ENCODE measurements at regions not wholly inside any gene's neighbourhood (a gene's known extent, or its start where the extent isn't known, plus 50 kb on each side); places are given as distances from the start of the nearest gene placed in this dataset.

DNA sequence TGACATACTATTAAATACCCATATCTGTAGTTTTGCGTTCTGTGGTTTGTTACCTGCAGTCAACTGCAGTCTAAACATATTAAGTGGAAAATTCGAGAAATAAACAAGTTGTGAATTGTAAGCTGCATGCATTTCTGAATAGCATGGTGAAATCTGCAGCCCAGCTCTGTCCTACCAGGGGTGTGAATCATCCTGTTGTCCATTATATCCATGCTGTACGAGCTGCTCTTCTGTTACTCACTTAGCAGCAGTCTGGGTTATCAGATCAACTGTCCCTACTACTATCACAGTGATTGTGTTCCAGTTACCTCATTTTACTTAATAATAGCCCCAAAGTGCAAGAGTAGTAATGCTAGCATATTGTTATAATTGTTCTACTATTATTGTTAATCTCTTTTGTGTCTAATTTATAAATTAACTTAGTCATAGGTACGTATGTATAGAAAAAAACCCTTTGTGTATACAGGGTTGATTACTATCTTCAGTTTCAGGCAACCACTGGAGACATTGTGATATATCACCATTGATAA lies 173.7 kb upstream of the FAT4 start:
- peak; percentile 10 for DNase-seq (ENCODE audit: low read depth)

DNA sequence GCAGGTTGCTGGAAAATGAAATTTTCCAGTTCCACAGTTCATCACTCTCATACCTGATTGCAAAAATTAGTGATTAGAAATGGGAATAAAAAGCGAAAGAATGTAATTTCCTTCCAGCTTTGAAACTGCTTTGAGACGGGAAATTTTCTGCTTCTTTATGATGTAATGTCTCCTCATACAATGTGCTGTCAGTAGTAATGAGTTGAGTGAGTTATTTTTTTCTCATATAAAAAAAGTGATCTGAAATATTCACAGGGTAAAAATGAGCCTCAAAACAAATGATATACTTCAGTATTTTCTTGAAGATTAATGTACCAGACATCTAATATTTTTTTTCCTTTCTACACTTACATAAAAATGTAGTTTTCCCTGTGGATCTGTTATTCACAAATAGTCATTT lies 179.1 kb upstream of the FAT4 start:
- no peak for DNase-seq (ENCODE audit: low read depth)

DNA sequence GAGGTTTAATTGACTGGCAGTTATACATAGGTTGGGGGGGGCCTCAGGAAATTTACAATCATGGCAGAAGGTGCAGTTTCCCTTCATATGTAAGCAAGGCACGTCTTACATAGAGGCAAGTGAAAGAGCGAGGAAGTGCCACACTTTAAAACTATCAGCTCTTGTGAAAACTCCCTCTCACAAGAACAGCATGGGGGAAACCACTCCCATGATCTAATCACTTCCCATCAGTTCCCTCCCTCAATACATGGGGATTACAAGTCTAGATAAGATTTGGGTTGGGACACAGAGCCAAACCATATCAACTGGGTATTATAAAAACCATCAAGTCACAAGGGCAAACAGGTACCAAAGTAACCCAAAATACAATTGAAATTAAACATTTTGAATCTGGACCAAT lies 182.0 kb upstream of the FAT4 start:
- no peak for DNase-seq (ENCODE audit: low read depth)

DNA sequence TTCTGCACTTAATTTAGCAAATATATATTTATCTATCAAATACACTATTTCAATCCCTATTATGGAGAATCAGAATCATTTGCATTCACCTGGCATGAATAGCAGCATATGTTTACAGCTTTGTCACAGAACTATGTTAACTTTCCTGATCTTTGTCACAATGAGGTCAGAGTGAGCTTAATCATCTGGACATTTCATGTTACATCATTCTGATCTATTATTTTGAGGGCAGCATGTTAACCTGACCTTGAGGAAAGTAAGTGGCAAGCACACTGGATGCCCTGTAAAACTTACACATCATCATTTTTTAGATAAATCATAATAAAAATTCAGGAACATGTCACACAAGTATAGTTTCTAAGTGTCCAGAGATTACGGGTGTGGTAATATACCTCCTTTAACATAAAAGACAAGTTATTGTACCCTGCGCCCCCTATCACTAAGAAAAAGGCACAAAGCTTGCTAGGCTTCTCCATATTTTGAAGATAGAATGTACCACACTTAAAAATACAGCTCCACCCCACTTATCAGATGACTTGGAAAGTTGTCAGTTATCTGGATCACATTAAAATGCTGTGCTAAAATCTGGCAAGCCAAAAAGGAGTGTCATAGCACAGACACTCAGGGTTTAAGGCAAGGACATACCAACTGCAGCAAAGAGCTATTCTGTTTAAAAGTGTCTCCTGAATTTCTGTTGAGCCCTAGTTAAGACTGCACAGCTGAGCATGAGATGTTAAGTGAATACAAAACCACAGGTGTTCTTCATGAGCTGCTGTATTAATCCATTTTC lies 182.7 kb upstream of the FAT4 start:
- no peak for DNase-seq (ENCODE audit: low read depth)

DNA sequence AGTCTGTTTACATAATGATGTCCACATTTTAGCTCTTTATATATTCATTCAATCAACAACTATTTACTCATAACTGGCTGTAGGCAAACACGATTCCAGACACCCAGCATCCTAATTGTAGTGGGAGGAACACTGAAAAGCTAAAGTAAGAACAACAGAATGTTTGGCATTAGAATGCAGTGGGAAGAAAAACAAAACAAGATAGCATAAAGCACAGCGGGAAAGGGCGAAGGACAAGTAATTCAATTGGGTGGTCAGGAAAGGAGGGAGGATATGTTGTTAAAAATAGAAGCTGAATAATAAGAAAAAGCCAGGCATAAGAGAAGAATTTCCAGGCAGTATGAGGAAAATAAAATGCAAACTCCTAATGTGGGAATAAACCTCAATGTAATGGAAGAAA lies 189.5 kb upstream of the FAT4 start:
- DNase-seq (ENCODE audit: low read depth) = no peak

DNA sequence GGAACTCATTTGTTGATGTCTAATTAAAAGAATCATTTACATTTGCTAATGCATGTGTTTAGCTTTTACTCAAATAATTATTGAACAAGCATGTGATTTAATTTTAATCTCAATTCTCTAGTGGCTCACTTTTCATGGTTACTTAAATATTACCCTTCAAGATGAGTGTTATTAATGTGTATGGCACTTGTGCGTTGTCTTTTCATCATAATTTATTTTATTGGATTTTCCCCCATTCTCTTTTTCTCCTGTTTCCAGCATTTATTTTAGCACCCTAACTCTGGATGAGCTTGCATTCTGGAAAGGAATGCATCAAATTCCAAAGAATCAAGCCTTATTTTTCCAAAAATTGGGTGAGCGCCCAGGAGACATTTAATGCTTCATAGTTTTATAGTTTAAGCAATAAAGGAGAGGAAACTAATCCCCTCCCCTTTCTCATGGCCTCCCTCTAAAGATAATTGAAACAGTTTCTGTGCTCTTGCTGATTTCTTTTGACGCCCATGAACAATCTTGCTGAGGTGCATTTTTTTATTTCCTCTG lies 191.1 kb upstream of the FAT4 start:
- DNase-seq (ENCODE audit: low read depth) = no peak

DNA sequence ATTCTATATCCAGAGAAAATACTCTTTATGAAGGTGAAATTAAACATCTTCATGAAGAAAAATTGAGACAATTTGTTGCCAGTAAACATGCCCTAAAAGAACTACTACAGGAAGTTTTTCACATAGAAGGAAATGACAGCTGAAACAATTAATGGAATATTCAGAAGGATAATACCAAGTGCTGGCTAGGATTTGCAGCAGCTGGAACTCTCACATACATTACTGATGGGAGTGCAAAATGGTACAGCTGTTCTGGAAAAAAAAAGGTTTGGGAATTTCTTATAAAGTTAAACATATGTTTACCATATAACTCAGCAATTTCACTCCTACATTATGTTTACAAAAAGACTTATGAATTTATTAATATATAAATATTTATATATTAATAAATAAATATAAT lies 193.2 kb upstream of the FAT4 start:
- DNase-seq (ENCODE audit: low read depth) = no peak

DNA sequence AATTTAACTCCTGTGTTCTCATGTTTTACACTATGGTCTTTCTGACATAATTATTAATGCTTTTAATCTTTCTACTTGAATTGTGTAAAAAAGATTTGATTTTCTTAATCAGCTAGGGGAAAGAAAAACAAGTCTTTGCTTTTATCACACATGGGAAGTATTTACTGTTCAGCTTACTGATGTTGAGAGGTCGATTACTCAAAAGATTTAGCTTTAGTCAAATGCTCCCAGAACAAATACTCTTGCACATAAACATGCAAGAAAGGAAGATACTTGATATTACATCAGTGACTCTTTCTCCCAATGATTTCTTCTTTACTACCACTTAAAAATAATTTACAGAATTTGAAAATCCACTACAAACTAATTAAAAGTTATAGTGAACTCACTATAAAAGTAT lies 198.3 kb upstream of the FAT4 start:
- DNase-seq (ENCODE audit: low read depth) = no peak

DNA sequence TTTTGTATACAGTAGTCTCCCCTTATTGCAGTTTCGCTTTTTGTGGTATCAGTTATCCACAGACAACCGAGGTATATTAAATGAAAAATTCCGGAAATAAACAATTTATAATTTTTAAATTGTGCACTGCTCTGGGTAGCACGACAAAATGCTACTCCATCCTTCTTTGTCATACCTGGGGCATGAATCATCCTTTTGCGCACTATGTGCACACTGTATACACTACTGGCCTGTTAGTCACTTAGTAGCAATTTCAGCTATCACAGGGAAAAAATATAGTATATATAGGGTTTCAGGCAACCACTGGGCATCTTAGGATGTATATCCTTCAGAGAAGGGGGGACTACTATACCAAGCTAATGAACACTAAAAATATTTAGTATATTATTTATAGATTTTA lies 198.8 kb upstream of the FAT4 start:
- peak; percentile 47 for DNase-seq (ENCODE audit: low read depth)

DNA sequence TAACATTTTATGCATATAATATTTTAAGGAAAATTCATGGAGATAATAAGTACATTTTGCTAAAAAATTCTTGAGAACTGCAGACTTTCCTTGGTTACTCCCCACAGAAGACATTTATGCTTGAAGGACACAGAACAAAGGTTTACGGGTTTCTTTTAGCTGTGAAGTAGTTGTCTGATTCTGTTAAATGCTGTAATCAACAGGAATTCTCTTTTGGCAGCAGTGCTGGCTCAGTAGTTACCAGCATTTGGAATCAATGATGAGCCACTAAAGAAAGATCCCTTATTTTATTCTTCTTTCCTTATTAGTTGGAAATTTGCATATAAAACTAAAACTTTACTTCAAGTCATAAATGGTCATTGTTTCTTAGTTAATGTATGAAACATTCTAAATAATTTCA lies 199.3 kb upstream of the FAT4 start:
- DNase-seq (ENCODE audit: low read depth) = no peak

DNA sequence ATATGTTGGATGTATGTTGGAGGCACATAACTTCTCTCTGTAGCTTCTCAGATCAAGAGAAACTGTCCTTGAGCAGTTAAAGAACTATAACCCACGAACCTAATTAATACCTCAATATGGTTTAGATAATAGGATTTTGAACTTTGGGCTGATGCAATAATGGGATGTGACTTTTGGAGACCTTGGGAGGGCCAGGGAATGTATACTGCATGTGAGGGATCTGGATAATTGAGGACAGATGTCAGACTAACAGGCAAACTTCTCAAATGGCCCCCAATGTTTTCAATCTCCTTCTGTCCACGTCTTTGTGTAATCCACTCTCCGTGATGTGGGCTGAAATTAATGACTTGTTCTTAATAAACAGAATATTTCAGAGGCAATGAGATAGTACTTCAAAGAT lies 202.2 kb upstream of the FAT4 start:
- DNase-seq (ENCODE audit: low read depth) = no peak

DNA sequence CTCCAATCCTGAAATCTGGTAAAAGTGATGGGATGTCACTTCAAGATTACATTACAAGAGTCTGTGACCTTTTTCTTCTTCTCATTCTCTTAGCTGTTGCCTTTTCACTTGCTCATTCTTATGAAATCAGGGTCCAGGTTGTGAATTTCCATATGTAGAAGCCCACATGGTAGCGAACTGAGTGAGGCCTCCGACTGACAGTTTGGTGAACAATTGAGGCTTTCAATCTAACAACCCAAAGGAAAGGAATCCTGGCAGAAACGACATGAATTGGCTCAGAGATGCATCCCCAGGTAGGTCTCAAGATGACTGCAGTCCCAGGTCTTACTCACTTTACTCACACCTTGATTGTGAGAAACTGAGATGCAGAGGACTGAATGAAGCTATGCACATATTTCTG lies 203.4 kb upstream of the FAT4 start:
- DNase-seq (ENCODE audit: low read depth) = no peak

DNA sequence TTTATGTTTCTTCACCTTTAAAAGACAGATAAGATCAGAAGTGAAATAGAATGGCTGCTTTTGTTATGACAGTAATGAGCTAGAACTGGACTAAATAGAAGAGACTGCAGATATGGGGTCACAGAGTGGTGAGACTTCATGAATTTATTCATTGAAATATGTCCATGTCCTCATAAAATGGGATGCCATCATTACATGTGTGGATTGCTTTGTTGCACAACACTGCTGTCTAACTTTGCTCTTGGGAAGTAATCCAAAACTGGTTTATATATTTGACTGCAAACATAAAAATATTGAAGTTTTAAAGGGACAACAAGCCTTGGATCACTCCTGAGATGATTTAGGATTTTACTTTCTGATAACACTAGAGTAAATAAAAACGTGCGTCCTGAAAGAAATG lies 209.2 kb upstream of the FAT4 start:
- DNase-seq (ENCODE audit: low read depth) = peak; percentile 4

DNA sequence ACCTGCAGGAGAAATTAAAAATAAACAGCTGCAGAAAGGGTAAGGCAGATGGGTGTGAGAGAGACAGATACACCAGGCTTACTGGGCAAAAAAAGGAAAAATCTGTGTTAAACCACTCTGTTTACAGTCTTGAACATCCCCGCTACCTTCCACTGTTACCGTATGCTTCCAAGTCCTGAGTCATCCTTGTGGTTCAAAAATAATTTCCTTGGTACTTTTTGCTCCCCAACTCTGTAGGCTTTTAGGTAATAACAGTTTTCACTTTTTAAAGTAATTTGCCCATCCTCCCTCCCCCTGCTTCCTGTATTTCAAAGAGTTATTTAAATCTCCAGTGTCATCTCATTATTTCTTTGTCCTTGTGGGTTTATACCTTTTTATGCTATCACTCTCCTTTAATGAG lies 210.1 kb upstream of the FAT4 start:
- DNase-seq (ENCODE audit: low read depth) = peak; percentile 56

DNA sequence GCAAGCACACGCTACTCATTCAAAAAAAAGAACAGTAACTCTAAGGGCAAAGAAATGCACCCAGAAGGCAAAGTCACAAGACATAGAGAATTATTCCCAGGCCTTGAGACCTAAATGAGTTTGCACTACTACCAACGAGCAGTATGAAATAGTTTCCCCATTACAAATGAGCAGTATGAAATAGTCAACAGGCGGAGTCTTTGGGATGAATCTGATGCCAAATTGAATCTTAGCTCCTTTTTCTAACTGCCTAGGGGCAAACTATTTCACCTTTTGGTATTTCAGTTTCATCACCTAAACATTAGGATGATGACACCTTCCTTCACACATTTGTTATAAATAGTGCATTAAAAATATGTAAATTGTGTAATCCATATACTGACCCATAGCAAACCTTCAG lies 213.0 kb upstream of the FAT4 start:
- no peak for DNase-seq (ENCODE audit: low read depth)

DNA sequence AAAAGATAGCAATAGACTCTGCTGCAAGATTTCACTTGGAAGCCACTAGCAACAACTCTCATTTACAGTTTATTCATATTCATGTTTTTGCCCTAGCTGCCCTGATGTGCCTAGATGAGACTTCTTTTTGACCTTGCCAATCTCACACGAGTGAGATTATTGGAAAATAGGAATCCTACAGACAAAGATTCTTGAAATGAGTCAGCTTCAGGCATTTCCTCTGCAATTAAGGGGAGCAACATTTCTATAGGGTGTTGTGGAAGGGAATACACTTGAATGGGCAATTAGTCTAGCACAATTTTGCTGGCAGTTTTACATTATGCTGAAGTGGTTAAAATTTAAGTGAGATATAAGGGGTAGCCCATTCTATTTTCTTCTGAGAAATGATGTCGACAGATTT lies 217.0 kb upstream of the FAT4 start:
- no peak for DNase-seq (ENCODE audit: low read depth)

DNA sequence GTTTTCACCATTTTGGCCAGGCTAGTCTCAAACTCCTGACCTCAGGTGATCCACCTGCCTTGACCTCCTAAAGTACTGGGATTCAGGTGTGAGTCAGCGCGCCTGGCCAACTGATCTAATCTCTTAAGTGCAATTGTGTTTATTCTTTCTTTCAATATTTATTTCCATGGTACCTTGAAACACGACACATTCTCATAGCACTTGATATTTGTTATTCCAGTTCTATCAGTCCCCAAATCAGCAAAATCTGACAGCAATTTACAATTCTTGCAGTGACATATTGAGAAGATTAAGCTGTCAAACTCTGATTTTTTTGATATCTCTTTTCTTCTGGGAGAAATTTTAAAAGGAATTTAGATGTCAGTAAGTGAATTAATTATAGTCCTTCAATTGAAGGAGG lies 218.1 kb upstream of the FAT4 start:
- no peak for DNase-seq (ENCODE audit: low read depth)

DNA sequence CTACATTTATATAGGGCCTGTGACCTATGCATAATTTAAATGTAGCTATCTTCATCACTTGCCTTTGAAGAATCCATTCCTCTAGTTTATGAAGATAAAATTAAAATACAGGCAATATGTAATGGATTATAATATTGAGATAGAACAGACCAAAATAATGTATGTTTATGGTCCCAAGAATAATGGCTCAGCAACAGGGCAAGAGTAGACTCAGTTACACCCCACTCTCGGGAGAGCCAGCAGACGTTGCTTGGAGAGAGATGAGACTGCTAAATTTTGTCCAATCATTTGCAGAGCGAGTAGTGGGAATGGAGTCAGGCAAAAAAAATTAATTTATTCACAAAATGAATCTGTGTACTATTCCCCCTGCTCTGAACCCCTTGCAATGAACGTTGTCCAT lies 223.2 kb upstream of the FAT4 start:
- no peak for DNase-seq (ENCODE audit: low read depth)

DNA sequence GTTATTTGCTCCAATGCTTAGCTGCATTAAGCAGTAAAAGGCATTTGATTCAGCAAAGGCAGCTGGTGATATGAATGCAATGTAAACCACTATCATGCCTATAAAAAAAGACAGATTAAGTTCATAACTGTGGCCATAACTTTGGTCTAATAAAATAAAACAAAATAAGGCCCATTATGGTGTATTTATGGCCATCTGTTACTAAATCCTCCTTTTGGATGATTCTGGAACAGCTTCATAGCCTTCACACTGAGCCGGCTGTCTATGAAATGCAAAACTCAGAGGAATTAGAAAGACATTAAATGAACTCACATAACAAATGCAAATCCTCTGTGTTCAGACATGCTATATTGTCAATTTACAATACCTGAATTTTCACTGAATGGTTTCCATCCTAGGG lies 223.7 kb upstream of the FAT4 start:
- no peak for DNase-seq (ENCODE audit: low read depth)

DNA sequence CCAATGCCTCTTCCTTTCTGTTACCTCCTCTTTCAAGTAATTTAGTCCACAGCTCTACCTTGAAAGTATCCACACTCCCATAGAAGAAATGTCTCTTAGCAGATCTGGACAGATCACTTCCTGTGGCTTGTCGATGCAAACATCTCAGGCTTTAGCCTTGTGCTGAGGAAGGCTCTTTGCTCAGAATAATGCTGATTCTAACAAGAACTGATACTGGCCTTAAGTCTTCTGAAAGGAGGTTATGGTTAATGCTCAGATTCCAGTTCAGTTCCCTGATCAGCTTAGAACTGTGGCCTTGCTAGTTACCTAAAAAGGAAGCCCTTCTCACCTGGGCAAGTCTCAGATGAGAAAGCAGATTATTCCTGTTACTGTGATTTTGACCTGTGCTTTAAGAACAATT lies 230.1 kb upstream of the FAT4 start:
- DNase-seq (ENCODE audit: low read depth) = no peak

DNA sequence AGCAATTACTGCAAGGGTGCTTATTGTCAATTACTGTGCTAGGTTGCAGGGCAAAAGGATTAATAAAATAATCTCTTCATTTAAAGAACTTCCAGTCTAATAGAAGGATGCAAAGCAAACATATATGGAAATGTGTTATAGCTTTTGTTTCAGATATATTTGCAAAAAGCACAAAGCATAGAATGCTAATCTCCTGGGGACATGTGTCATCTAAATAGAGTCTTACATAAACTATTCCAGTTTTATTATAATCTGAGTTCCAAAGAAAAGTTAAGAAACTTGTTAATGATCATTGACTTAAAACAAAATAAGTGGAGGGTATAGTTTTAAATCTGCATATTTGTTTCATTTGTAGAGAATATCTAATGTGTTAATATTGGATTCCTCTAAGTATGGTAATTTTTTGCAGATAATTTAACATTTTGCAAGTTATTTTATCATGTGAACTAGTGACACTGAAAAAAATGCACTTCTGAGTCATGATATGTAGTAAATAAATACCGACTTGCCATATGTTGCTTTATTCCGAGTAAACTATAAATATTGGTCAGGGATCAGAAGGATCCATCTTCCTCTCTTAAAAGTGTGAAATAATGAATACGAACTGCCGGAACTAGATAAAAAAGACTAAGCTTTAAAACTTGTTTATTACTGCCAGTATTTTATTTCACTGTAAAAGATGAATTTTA lies 231.9 kb upstream of the FAT4 start:
- DNase-seq (ENCODE audit: low read depth) = no peak

DNA sequence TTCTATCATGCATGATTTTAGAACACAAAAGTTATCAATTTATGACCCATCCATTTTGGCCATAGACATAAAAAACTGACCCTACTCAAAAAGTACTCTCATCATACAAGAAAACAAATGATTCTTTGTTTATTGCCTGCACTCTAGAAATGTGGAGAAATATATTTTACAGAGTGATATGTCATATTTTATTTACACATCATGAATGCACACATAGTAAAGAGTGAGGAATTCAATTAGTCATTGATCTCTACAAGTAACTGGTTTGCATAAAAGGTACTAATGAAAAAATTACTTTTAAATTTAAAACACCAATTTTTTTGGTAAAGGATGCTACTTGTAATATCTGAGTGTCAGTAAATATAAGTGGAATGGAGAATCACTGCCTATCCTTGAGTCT lies 242.5 kb upstream of the FAT4 start:
- DNase-seq (ENCODE audit: low read depth) = no peak

DNA sequence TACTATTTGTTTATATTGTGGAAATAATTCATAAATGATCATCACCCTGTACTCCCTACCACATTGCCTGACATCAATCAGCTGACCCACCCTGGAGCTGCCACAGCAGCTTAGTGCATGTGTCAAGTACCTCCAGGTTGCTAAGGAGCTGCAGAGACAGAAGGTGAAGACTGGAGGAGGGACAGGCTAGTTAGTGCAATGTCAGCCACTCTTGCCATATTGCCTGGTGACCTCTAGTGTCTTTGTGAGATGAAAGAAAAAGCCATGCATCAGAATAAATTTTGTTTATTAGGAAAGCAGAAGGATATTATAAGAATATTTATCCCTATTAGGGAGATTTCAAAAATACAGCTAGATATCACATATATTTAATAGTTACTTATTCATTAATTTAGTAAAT lies 243.9 kb upstream of the FAT4 start:
- peak; percentile 3 for DNase-seq (ENCODE audit: low read depth)

All from M059J (cell line).